BE2C (cell line): ENCODE measurements at regions not wholly inside any gene's neighbourhood (a gene's known extent, or its start where the extent isn't known, plus 50 kb on each side); places are given as distances from the start of the nearest gene placed in this dataset.

ENCODE experiments used
- DNase-seq: peaks from one replicate; pipeline ENCODE4 v3.0.0-alpha.2; 2020
- H3K27me3 ChIP-seq: fragments of 250-450 bp; sonication (Bioruptor Pico); 2 replicates; pipeline ENCODE4 v1.5.1; 2020; ENCODE audit warnings: mild to moderate bottlenecking
- H3K36me3 ChIP-seq: fragments of 250-450 bp; sonication (Bioruptor Pico); 2 replicates; pipeline ENCODE4 v1.5.1; 2020; ENCODE audit warnings: mild to moderate bottlenecking
- H3K4me1 ChIP-seq: fragments of 250-450 bp; sonication (Bioruptor Pico); 2 replicates; pipeline ENCODE4 v1.5.1; 2020
- H3K4me3 ChIP-seq: 2 replicates; pipeline ENCODE4 v1.5.1; 2011; ENCODE audit warnings: low read depth, low read length
- H3K9me3 ChIP-seq: fragments of 250-450 bp; sonication (Bioruptor Pico); 2 replicates; pipeline ENCODE4 v1.5.1; 2020
- CTCF ChIP-seq: IDR thresholded peaks from 2 replicates; pipeline ENCODE4 v1.5.1; 2012; ENCODE audit warnings: mild to moderate bottlenecking, low read depth, low read length

GRCh38 chr6:9467741-9468140 lies 947.1 kb downstream of the TFAP2A start:
- no peak overlapping the region for H3K4me3 ChIP-seq
- no peak for TF ChIP-seq CTCF
- no peaks in the 10 kb centered on the region for H3K36me3 ChIP-seq
- DNase-seq: no peak
- no peaks in the 10 kb centered on the region for H3K9me3 ChIP-seq
- no peaks in the 10 kb centered on the region for H3K4me1 ChIP-seq
- no peaks in the 10 kb centered on the region for H3K27me3 ChIP-seq

GRCh38 chr6:9464583-9464982 lies 950.3 kb downstream of the TFAP2A start:
- no peak overlapping the region for H3K4me3 ChIP-seq
- no peaks in the 10 kb centered on the region; the same call in 1 of the 2 replicates for H3K9me3 ChIP-seq
- TF ChIP-seq CTCF: no peak
- no peaks in the 10 kb centered on the region for H3K36me3 ChIP-seq
- no peak for DNase-seq
- H3K4me1 ChIP-seq: no peaks in the 10 kb centered on the region
- H3K27me3 ChIP-seq: no peaks in the 10 kb centered on the region

GRCh38 chr6:9463311-9463710 lies 951.6 kb downstream of the TFAP2A start:
- no peaks in the 10 kb centered on the region; the same call in 1 of the 2 replicates for H3K9me3 ChIP-seq
- no peaks in the 10 kb centered on the region for H3K27me3 ChIP-seq
- H3K4me3 ChIP-seq: no peak overlapping the region
- no peak for TF ChIP-seq CTCF
- no peaks in the 10 kb centered on the region for H3K36me3 ChIP-seq
- H3K4me1 ChIP-seq: no peaks in the 10 kb centered on the region
- DNase-seq: no peak

- H3K27me3 ChIP-seq: no peaks in the 10 kb centered on the region
- H3K4me3 ChIP-seq: no peak overlapping the region
- no peak for TF ChIP-seq CTCF
- H3K36me3 ChIP-seq: no peaks in the 10 kb centered on the region
- H3K4me1 ChIP-seq: no peaks in the 10 kb centered on the region
- no peak for DNase-seq
- H3K9me3 ChIP-seq: no peaks in the 10 kb centered on the region; the same call in 1 of the 2 replicates
Observed at GRCh38 chr6:9461188-9461587, 953.7 kb downstream of the TFAP2A start.

GRCh38 chr6:9458424-9458823 lies 956.5 kb downstream of the TFAP2A start:
- no peaks in the 10 kb centered on the region; the same call in 1 of the 2 replicates for H3K9me3 ChIP-seq
- TF ChIP-seq CTCF: no peak
- no peaks in the 10 kb centered on the region for H3K4me1 ChIP-seq
- H3K36me3 ChIP-seq: no peaks in the 10 kb centered on the region
- no peak for DNase-seq
- no peak overlapping the region for H3K4me3 ChIP-seq
- H3K27me3 ChIP-seq: no peaks in the 10 kb centered on the region

GRCh38 chr6:9455864-9456658 lies 958.8 kb downstream of the TFAP2A start:
- no peak for DNase-seq
- no peaks in the 10 kb centered on the region for H3K4me1 ChIP-seq
- no peak overlapping the region for H3K4me3 ChIP-seq
- TF ChIP-seq CTCF: no peak
- H3K36me3 ChIP-seq: no peaks in the 10 kb centered on the region
- H3K27me3 ChIP-seq: no peaks in the 10 kb centered on the region
- no peaks in the 10 kb centered on the region for H3K9me3 ChIP-seq
